ENCODE measurements at regions not wholly inside any gene's neighbourhood (a gene's known extent, or its start where the extent isn't known, plus 50 kb on each side); places are given as distances from the start of the nearest gene placed in this dataset.

- no peak overlapping the region for H3K4me3 ChIP-seq (ENCODE audit: low read depth in 1 of 2, low read length in 2 of 2)
- H3K9ac ChIP-seq (ENCODE audit: low read depth in 1 of 2, low read length in 2 of 2) = no peak overlapping the region
- peaks cover 15 to 31% of the 10 kb centered on the region in 2 donors for H3K4me1 ChIP-seq (ENCODE audit: control insufficient read depth in 1 of 2, insufficient read depth in 2 of 2, low read length in 2 of 2)
- no peak overlapping the region for H3K27ac ChIP-seq (ENCODE audit: low read depth, low read length)
- H3K9me3 ChIP-seq (ENCODE audit: control insufficient read depth in 1 of 2, low read length in 2 of 2) = no peaks in the 10 kb centered on the region
- H3K27me3 ChIP-seq (ENCODE audit: control insufficient read depth in 1 of 2, insufficient read depth in 2 of 2, low read length in 2 of 2) = no peaks in the 10 kb centered on the region
- H3K36me3 ChIP-seq (ENCODE audit: control insufficient read depth in 1 of 2, insufficient read depth in 2 of 2, low read length in 2 of 2) = no peaks in the 10 kb centered on the region
Observed at GRCh38 chr2:64212346-64212745, 68.1 kb upstream of the PELI1 start.

GRCh38 chr2:64212801-64213321, 68.6 kb upstream of the PELI1 start:
- H3K27ac ChIP-seq (ENCODE audit: low read depth, low read length) = no peak overlapping the region

GRCh38 chr2:64213532-64214275, 69.5 kb upstream of the PELI1 start:
- H3K27ac ChIP-seq (ENCODE audit: low read depth, low read length) = peak overlapping the region; percentile 43
- H3K36me3 ChIP-seq (ENCODE audit: control insufficient read depth in 1 of 2, insufficient read depth in 2 of 2, low read length in 2 of 2) = no peaks in the 10 kb centered on the region
- H3K4me1 ChIP-seq (ENCODE audit: control insufficient read depth in 1 of 2, insufficient read depth in 2 of 2, low read length in 2 of 2) = peaks cover 15 to 31% of the 10 kb centered on the region in 2 donors
- H3K9me3 ChIP-seq (ENCODE audit: control insufficient read depth in 1 of 2, low read length in 2 of 2) = no peaks in the 10 kb centered on the region
- peak overlapping the region in 1 of 2 donors; percentile 8 for H3K4me3 ChIP-seq (ENCODE audit: low read depth in 1 of 2, low read length in 2 of 2)
- H3K9ac ChIP-seq (ENCODE audit: low read depth in 1 of 2, low read length in 2 of 2) = peak overlapping the region; percentile 22 to 31
- no peaks in the 10 kb centered on the region for H3K27me3 ChIP-seq (ENCODE audit: control insufficient read depth in 1 of 2, insufficient read depth in 2 of 2, low read length in 2 of 2)

More at GRCh38 chr2:64212801-64213321, 68.6 kb upstream of the PELI1 start:
- Histone ChIP-seq H3K36me3 (ENCODE audit: control insufficient read depth in 1 of 2, insufficient read depth in 2 of 2, low read length in 2 of 2) (no peaks in the 10 kb centered on the region), H3K9ac (ENCODE audit: low read depth in 1 of 2, low read length in 2 of 2) (no peak overlapping the region), H3K4me1 (ENCODE audit: control insufficient read depth in 1 of 2, insufficient read depth in 2 of 2, low read length in 2 of 2) (peaks cover 15 to 31% of the 10 kb centered on the region in 2 donors), H3K4me3 (ENCODE audit: low read depth in 1 of 2, low read length in 2 of 2) (no peak overlapping the region), H3K27me3 (ENCODE audit: control insufficient read depth in 1 of 2, insufficient read depth in 2 of 2, low read length in 2 of 2) (no peaks in the 10 kb centered on the region), H3K9me3 (ENCODE audit: control insufficient read depth in 1 of 2, low read length in 2 of 2) (no peaks in the 10 kb centered on the region)

DNA sequence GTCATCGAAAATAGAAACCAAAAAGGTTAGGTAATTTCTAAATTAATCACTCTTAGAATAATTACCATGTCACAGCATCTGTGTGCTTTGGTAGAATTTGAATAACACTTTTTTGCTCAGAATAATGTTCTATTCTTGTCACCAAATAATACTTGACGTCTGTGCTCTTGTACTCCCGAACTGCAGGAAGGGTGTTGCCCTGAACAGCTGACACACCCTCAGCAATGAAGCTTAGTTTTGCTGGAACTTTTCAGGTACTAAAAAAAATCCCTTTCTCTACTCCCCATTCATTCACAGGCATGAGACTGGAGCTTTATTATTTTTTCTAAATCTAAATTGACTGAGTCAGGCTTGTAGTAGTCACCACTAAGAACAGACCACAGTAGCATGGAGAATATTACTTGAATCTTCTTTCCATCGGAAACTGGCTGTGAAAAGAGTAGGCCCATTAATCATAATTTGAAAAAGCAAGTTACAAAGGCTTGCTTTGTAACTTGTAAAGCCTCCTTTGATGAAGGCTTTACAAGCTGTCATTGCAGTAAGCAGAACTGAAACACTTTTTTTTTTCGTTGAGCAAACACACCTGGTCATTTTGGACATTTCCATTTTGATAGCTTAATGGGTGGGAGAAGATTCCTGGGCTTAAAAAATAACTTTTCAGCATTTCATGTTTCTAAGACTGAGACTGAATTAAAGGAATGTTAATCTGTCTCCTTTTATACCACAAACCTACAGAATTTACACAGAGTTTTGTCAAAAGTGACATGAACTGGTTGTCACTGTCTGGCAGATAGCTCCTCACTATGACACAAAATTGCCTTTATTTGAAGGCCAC, 70.3 kb upstream of the PELI1 start:
- no peak overlapping the region for H3K4me3 ChIP-seq (ENCODE audit: low read depth in 1 of 2, low read length in 2 of 2)
- H3K36me3 ChIP-seq (ENCODE audit: control insufficient read depth in 1 of 2, insufficient read depth in 2 of 2, low read length in 2 of 2) = no peaks in the 10 kb centered on the region
- H3K9me3 ChIP-seq (ENCODE audit: control insufficient read depth in 1 of 2, low read length in 2 of 2) = no peaks in the 10 kb centered on the region
- peaks cover 15 to 31% of the 10 kb centered on the region in 2 donors for H3K4me1 ChIP-seq (ENCODE audit: control insufficient read depth in 1 of 2, insufficient read depth in 2 of 2, low read length in 2 of 2)
- H3K9ac ChIP-seq (ENCODE audit: low read depth in 1 of 2, low read length in 2 of 2) = peak overlapping the region; percentile 5 to 31
- peak overlapping the region; percentile 3 for H3K27ac ChIP-seq (ENCODE audit: low read depth, low read length)
- H3K27me3 ChIP-seq (ENCODE audit: control insufficient read depth in 1 of 2, insufficient read depth in 2 of 2, low read length in 2 of 2) = no peaks in the 10 kb centered on the region

DNA sequence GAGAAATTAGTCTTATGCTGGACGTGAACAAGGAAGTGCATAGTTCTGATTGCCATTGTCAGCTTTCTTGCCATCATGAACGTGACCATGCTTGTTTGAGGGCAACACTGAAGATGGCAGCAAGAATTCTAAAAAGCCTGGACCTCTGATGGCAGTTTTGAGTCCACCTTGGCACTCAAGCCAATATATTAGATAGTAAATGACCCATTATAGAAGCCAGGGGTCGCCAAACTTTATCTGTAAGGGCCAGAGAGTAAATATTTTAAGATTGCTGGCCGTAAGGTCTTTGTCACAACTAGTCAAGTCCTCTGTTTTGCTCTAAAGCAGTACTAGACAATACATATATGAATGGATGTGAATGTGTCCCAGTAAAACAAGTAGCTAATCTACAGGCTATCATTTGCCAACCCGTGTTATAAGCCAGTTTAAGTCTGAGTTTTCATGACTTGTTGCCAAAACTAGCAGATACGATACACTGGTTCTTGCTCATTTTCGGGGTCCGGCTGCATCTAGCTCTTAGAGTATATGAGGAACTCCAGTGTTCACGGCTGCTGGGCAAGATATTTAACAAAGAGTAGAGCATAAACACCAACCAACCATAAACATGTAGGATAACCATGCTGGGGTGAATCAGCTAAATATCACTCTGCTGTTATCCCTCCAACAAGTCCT, 73.1 kb upstream of the PELI1 start:
- Histone ChIP-seq H3K9me3 (ENCODE audit: control insufficient read depth in 1 of 2, low read length in 2 of 2) (no peaks in the 10 kb centered on the region), H3K4me3 (ENCODE audit: low read depth in 1 of 2, low read length in 2 of 2) (no peak overlapping the region), H3K4me1 (ENCODE audit: control insufficient read depth in 1 of 2, insufficient read depth in 2 of 2, low read length in 2 of 2) (peaks cover 19 to 30% of the 10 kb centered on the region in 2 donors), H3K9ac (ENCODE audit: low read depth in 1 of 2, low read length in 2 of 2) (no peak overlapping the region), H3K27me3 (ENCODE audit: control insufficient read depth in 1 of 2, insufficient read depth in 2 of 2, low read length in 2 of 2) (no peaks in the 10 kb centered on the region), H3K36me3 (ENCODE audit: control insufficient read depth in 1 of 2, insufficient read depth in 2 of 2, low read length in 2 of 2) (no peaks in the 10 kb centered on the region), H3K27ac (ENCODE audit: low read depth, low read length) (no peak overlapping the region)

DNA sequence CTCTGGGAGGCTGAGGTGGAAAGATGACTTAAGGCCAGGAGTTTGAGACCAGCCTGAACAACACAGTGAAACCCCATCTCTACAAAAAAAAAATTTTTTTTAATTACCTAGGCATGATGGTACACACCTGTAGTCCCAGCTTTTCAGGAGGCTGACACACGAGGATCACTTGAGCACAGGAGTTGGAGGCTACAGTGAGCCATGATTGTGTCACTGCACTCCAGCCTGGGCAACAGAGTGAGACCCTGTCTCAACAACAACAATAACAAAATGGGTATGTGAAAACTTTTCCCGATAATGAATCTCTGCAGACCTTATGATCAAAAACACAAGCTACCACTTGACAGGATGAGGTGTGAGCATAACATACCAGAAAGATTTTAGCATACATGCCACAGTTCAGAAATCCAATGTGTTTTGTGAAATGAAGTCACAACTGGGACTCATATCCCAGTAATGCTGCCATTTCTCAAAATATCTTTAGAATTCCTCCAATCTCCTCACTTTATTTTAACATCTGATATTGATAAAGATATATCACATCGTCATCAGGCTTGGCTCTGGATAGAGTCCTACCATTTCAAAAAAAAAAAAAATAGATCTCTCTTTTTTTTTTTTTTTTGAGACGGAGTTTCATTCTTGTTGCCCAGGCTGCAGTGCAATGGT, 74.0 kb upstream of the PELI1 start:
- Histone ChIP-seq H3K9me3 (ENCODE audit: control insufficient read depth in 1 of 2, low read length in 2 of 2) (no peaks in the 10 kb centered on the region), H3K36me3 (ENCODE audit: control insufficient read depth in 1 of 2, insufficient read depth in 2 of 2, low read length in 2 of 2) (no peaks in the 10 kb centered on the region), H3K4me3 (ENCODE audit: low read depth in 1 of 2, low read length in 2 of 2) (no peak overlapping the region), H3K27ac (ENCODE audit: low read depth, low read length) (no peak overlapping the region), H3K9ac (ENCODE audit: low read depth in 1 of 2, low read length in 2 of 2) (no peak overlapping the region), H3K27me3 (ENCODE audit: control insufficient read depth in 1 of 2, insufficient read depth in 2 of 2, low read length in 2 of 2) (no peaks in the 10 kb centered on the region), H3K4me1 (ENCODE audit: control insufficient read depth in 1 of 2, insufficient read depth in 2 of 2, low read length in 2 of 2) (peaks cover 14 to 29% of the 10 kb centered on the region in 2 donors)

GRCh38 chr2:64219149-64219548, 74.9 kb upstream of the PELI1 start:
- Histone ChIP-seq H3K27me3 (ENCODE audit: control insufficient read depth in 1 of 2, insufficient read depth in 2 of 2, low read length in 2 of 2) (no peaks in the 10 kb centered on the region), H3K4me3 (ENCODE audit: low read depth in 1 of 2, low read length in 2 of 2) (no peak overlapping the region), H3K27ac (ENCODE audit: low read depth, low read length) (no peak overlapping the region), H3K36me3 (ENCODE audit: control insufficient read depth in 1 of 2, insufficient read depth in 2 of 2, low read length in 2 of 2) (no peaks in the 10 kb centered on the region), H3K9me3 (ENCODE audit: control insufficient read depth in 1 of 2, low read length in 2 of 2) (no peaks in the 10 kb centered on the region), H3K9ac (ENCODE audit: low read depth in 1 of 2, low read length in 2 of 2) (no peak overlapping the region), H3K4me1 (ENCODE audit: control insufficient read depth in 1 of 2, insufficient read depth in 2 of 2, low read length in 2 of 2) (peaks cover 10 to 21% of the 10 kb centered on the region in 2 donors)

DNA sequence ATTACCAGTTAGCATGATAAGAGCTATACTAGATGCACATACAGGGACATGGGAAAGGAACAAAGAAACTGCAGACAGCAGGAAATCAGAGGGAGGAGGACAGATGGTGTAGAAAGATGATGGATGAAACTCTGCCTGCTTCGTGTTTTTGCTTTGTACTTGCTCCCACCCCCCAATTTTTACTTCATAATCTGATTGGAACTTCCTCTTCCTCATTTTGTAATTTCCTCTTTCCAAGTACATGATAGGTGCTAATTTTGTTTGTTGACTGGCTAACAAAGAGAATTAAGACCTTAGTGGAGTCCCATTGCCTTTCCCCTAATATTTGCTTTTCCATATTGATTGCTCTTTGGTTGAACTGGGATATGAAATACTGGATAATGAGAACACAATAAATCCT, 76.0 kb upstream of the PELI1 start:
- Histone ChIP-seq H3K27ac (ENCODE audit: low read depth, low read length) (no peak overlapping the region), H3K9me3 (ENCODE audit: control insufficient read depth in 1 of 2, low read length in 2 of 2) (no peaks in the 10 kb centered on the region), H3K36me3 (ENCODE audit: control insufficient read depth in 1 of 2, insufficient read depth in 2 of 2, low read length in 2 of 2) (no peaks in the 10 kb centered on the region), H3K4me3 (ENCODE audit: low read depth in 1 of 2, low read length in 2 of 2) (no peak overlapping the region), H3K4me1 (ENCODE audit: control insufficient read depth in 1 of 2, insufficient read depth in 2 of 2, low read length in 2 of 2) (peaks cover 4 to 12% of the 10 kb centered on the region in 2 donors), H3K27me3 (ENCODE audit: control insufficient read depth in 1 of 2, insufficient read depth in 2 of 2, low read length in 2 of 2) (no peaks in the 10 kb centered on the region), H3K9ac (ENCODE audit: low read depth in 1 of 2, low read length in 2 of 2) (no peak overlapping the region)

DNA sequence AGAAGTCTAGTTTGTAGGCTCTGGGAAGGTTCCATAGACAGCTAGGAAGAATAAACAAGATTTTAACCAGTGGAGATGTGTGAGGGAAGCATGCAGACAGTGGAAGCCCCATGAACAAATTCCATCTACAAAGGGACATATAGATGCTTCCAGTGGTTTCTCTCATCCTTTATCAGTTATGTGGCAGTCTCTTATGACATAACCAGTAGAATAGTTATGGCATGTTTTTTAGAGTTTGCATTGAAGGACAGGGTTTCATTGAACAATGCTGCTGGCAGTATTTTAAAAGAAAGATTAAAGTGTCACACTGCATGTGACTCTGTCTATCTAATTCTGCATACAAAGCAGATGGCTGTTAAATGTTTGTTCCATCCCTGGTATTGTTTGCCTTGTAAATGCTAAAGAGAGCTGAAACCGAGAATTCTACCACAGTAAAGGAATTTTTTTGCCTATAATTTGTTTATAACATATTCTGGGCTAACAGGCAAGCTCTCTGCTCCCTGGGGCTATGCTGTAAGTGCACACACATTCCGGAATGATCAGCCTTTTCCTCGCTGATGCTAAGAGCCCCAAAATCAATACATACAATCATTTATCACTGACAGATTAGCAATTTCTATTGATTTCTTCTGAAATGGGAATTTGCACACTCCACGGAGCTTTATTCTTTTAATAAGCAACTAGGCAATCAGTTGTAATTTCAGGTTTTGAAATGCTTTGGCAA, 76.8 kb upstream of the PELI1 start:
- Histone ChIP-seq H3K9ac (ENCODE audit: low read depth in 1 of 2, low read length in 2 of 2) (no peak overlapping the region), H3K27ac (ENCODE audit: low read depth, low read length) (no peak overlapping the region), H3K4me1 (ENCODE audit: control insufficient read depth in 1 of 2, insufficient read depth in 2 of 2, low read length in 2 of 2) (peaks cover 4 to 12% of the 10 kb centered on the region in 2 donors)

More for the DNA sequence above, 76.8 kb upstream of the PELI1 start:
- no peaks in the 10 kb centered on the region for H3K36me3 ChIP-seq (ENCODE audit: control insufficient read depth in 1 of 2, insufficient read depth in 2 of 2, low read length in 2 of 2)
- no peaks in the 10 kb centered on the region for H3K27me3 ChIP-seq (ENCODE audit: control insufficient read depth in 1 of 2, insufficient read depth in 2 of 2, low read length in 2 of 2)
- H3K4me3 ChIP-seq (ENCODE audit: low read depth in 1 of 2, low read length in 2 of 2) = no peak overlapping the region
- H3K9me3 ChIP-seq (ENCODE audit: control insufficient read depth in 1 of 2, low read length in 2 of 2) = no peaks in the 10 kb centered on the region
